LNCAP (cell line): ENCODE measurements at regions not wholly inside any gene's neighbourhood (a gene's known extent, or its start where the extent isn't known, plus 50 kb on each side); places are given as distances from the start of the nearest gene placed in this dataset.

Experiments used
- TF ChIP-seq, protein P1 (sequence below): fragments of 450-650 bp; IDR thresholded peaks from 2 replicates; pipeline ENCODE4 v1.5.1; 2017; ENCODE audit warnings: mild to moderate bottlenecking

DNA sequence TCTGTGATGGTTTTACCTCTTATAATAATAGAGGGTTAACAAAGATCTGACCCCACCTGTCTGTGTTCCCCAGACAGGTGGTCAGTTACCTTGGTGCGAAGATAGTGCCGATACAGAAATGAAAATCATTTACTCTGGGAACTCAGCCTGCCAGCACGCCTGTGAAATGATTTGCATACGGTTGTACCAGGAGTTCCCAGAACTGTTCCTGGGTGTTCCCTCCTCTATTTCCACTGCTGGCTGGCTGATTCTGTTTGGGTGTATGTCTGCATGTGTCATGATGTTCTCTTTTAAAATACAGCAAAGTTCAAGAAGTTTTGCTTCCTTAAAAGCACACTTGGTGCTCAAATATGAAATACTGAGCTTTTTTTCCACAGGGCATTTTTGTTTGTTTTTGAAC lies 527.1 kb downstream of the FGF9 start:
- TF ChIP-seq, protein P1, sequence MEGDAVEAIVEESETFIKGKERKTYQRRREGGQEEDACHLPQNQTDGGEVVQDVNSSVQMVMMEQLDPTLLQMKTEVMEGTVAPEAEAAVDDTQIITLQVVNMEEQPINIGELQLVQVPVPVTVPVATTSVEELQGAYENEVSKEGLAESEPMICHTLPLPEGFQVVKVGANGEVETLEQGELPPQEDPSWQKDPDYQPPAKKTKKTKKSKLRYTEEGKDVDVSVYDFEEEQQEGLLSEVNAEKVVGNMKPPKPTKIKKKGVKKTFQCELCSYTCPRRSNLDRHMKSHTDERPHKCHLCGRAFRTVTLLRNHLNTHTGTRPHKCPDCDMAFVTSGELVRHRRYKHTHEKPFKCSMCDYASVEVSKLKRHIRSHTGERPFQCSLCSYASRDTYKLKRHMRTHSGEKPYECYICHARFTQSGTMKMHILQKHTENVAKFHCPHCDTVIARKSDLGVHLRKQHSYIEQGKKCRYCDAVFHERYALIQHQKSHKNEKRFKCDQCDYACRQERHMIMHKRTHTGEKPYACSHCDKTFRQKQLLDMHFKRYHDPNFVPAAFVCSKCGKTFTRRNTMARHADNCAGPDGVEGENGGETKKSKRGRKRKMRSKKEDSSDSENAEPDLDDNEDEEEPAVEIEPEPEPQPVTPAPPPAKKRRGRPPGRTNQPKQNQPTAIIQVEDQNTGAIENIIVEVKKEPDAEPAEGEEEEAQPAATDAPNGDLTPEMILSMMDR, result no peak

DNA sequence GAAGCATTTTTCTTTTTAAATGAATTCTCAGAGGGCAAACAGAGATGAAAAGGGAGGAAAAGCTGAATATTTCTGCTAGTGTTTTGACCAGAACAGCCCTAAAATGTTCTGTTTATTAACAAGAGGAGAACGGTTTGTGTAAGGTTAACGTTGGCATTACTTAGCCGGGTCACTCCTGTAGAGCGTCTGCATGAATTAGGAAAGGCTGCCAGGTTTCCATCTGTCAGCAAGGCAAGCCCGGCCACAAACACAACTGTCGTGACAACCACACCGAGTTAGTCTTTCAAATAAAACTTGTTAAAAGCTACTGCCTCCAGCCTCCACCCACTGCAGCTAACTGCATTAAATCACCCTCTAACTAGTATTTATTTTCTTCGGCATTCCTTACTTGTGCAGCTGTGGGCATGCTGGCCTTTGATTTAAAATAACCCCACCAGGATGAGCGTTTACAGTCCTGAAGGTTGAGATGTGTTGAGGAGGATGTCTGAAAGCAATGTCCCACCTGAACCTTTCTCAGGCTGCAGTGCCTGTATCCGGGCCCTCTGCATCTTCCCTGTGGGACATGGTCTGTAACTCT lies 527.9 kb downstream of the FGF9 start:
- TF ChIP-seq, protein P1, result no peak

DNA sequence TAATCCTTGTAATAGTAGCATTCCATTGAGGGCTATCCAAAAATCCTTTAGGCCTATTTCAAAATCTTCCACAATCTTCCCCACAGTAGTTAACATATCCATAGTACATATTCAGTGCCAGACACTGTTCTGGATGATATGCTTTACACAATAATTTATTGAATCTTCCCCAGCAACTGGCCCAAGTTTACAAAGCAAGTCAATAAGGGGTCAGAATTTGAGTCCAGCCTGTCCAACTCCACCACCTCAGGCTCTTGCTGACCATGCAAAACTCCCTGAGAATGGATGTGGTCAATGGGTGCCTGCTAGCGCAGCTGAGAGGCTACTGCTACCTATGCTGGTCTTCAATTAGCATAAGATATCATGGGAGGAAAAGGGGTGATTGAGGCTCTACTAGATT lies 529.6 kb downstream of the FGF9 start:
- TF ChIP-seq, protein P1, result no peak

DNA sequence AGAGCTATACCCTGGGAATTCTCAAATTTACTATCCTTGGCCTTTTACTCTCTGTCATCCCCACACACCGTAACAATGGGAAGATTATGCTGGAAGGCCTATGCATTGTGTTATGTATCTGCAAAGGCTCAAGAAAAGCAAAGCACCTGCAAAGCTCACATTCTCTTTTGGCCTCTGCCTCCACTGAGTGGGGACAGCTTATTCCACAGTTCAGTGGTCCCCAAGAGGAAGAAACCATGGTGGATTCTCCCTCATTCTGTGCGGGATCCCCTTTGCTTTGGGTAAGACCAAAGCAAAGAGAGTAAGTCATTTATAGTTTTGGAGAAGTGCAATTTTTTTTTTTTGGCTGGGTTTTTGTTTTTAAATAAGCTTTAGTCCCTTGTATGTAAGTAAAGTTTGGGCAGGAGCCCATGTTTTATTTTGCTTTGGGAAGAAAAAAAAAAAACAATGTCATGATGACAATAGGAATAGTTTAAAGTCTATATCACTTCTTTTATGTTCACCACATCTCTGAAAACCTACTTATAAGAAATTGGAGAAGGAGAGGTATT lies 530.6 kb downstream of the FGF9 start:
- TF ChIP-seq, protein P1, result no peak

DNA sequence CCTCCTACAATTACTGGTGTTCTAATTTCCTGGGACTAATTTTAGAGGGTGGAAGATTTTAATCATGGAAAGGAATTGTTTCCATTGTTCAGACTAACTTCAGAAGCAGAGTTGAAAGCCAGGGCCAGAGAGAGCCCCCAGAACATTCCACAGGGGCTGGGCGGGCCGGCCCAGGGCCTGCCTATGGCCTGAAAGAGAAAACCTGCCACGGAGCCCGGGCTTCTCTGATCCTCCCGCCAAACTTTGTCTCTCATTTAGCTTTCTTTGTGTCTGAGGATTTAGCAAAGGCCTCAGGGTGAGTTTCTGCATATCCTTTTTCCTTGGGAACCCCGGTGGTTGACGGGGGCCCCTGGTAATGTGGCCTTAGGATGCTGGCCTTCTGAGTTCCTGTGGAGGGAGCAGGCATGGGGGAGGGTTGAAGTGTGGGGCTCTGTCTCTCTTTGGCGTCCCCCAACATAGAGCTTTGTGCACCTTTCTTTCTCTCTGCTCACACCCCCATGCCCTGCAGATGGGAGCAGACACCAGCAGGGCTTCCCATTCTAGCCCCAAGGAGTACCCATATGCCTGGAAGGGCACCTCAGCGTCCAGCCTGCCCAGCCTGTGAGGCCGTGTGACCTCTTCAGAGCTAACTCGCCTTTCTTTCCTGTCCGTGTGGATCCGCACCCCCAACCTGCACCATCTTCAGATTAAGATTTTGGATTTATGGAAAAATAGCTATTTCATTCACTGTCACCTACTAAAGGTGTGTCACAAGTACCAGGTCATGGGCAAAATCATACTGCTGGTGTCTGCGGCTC lies 539.5 kb downstream of the FGF9 start:
- TF ChIP-seq, protein P1, result no peak

DNA sequence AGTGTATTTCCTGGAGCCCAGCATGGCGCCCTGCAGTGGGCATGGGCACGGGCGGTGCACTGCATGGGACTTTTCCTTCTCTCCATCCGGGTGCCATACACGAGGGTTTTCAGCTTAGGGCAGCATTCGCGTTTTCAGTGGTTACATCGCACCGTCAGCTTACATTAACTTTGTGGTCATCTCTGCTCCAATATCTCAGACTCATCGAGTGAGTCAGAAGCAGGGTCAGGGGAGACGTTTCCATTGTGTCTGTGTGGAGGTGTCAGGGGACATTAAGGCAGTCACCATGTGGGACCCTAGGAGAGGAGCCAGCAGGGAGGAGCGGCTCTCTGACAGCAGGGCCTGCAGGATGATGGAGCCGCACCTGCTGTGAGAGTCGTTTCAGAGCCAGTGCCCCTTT lies 541.0 kb downstream of the FGF9 start:
- TF ChIP-seq, protein P1, result no peak

DNA sequence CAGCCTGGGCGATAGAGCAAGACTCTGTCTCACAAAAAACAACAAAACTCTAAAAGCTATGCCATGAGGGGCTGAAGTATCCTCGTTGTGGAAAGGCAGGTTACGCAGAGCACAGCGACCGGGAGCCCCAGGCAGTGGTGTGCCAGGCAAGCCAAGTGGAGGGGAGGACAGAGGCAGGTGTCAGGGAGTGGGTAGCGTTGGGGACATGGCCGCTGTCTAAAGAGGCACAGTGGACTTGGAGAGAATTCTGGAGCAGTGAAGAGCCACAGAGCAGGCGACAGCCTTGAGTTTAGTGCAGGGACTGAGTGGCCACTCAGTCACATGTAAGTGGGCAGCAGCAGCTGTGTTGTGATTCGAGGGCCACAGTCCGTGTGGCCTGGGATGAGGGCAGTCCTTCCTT lies 541.7 kb downstream of the FGF9 start:
- TF ChIP-seq, protein P1, result no peak
